ENCODE measurements at regions not wholly inside any gene's neighbourhood (a gene's known extent, or its start where the extent isn't known, plus 50 kb on each side); places are given as distances from the start of the nearest gene placed in this dataset.

DNA sequence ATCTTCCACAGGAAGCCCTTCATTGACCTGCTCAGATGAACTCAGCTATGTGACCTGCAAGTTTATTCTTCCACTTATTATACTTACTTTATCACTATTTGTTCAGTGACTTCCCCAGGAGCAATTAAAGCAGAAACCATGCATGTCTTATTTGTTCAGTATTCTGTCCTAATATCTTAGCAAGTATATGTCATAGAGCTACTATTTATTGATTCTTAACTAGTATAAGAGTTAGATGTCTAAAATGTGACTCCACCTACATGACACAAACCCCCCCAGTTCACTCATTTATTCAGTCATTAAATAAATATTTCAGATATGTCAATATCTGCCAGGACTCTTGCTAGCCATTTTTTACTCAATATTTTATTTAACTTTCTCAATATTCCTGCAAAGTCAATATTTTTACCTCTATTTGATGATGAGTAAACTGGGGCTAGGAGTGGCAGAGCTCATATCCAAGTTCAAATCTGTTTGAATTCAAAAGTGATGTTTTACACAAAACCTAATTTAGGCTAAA is 469.0 kb upstream of the USP24 start:
- TF ChIP-seq ZNF274 (IDR thresholded peaks at IDR 0.05; ENCODE audit: low read depth, low read length) = no peak
- no peak overlapping the region for H3K4me3 ChIP-seq (ENCODE audit: low read length)

DNA sequence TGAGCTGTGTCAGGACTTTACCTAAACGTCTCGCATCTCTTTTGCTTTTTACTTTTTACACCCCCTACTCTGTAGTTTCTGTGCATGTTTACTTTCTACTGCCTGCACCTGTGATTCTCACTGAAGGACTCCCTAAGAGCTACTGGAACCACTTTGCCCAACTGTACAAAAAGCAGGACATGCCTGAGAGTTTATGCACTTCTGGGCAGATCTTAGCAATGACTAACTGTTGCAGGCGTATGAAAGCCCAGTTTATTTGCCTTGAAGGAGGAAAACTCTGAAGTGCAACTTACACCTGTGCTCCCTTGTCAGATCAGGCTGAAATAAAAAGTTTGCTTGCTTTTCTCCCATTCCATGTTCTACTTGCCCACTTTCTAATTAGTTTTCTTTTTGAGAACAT is 467.0 kb upstream of the USP24 start:
- no peak for TF ChIP-seq ZNF274 (IDR thresholded peaks at IDR 0.05; ENCODE audit: low read depth, low read length)
- no peak overlapping the region for H3K4me3 ChIP-seq (ENCODE audit: low read length)

DNA sequence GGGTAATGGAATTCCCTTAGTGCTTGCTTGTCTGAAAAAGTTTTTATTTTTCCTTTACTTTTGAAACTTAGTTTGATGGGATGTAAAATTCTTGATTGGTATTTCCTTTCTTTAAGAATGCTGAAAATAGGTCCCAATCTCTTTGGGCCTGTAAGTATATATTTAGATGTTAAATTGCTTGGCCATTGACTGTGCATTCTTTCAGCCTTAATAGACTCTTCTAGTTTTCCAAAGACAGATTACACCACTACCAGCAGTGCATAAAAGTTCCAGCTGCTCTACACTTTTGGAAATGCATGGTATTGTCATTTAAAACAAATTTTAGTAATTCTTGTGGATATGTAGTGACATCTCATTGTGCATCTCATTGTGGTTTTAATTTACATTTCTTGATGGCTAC is 464.8 kb upstream of the USP24 start:
- TF ChIP-seq ZNF274 (IDR thresholded peaks at IDR 0.05; ENCODE audit: low read depth, low read length) = no peak

DNA sequence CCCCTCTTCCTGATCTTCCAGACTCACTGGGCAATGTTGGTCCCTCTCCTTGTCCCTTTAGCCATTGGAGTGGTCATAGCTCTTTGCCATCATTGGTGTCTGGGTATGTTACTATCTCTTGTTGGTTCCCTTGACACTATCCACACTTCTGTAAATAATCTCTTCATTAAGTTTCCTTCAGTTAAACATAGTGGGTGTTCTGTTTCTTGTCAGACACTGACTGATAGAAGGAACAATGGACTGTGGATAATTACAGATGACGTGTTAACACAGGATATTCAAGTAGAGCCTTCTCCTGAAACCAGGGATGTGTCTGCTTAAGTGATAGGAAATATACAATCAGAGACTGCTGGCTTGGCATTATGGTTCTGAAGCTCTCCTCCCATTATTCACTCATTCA is 458.3 kb upstream of the USP24 start:
- TF ChIP-seq ZNF274 (IDR thresholded peaks at IDR 0.05; ENCODE audit: low read depth, low read length) = no peak
- no peak overlapping the region for H3K4me3 ChIP-seq (ENCODE audit: low read length)

More for the DNA sequence above, 464.8 kb upstream of the USP24 start:
- no peak overlapping the region for H3K4me3 ChIP-seq (ENCODE audit: low read length)

GRCh38 chr1:55670331-55671082 is 455.3 kb upstream of the USP24 start:
- TF ChIP-seq ZNF274 (IDR thresholded peaks at IDR 0.05; ENCODE audit: low read depth, low read length) = no peak
- H3K4me3 ChIP-seq (ENCODE audit: low read length) = no peak overlapping the region

- H3K4me3 ChIP-seq (ENCODE audit: low read length) = no peak overlapping the region
- no peak for TF ChIP-seq ZNF274 (IDR thresholded peaks at IDR 0.05; ENCODE audit: low read depth, low read length)
These were observed 454.1 kb upstream of the USP24 start for GRCh38 chr1:55669293-55669692.

DNA sequence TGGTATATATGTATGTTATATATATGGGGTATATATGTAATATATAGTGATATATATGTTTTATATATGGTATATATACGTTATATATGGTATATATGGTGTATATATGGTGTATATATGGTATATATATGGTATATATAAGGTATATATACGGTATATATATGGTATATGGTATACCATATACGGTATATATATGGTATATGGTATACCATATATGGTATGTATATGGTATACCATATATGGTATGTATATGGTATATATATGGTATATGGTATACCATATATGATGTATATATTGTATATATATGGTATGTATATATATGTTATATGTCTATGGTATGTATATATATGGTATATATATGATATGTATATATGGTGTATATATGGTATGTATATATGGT is 447.7 kb upstream of the USP24 start:
- TF ChIP-seq ZNF274 (IDR thresholded peaks at IDR 0.05; ENCODE audit: low read depth, low read length) = no peak
- H3K4me3 ChIP-seq (ENCODE audit: low read length) = no peak overlapping the region

- no peak for TF ChIP-seq ZNF274 (IDR thresholded peaks at IDR 0.05; ENCODE audit: low read depth, low read length)
- H3K4me3 ChIP-seq (ENCODE audit: low read length) = no peak overlapping the region
These were observed 443.8 kb upstream of the USP24 start for GRCh38 chr1:55658917-55659316.

DNA sequence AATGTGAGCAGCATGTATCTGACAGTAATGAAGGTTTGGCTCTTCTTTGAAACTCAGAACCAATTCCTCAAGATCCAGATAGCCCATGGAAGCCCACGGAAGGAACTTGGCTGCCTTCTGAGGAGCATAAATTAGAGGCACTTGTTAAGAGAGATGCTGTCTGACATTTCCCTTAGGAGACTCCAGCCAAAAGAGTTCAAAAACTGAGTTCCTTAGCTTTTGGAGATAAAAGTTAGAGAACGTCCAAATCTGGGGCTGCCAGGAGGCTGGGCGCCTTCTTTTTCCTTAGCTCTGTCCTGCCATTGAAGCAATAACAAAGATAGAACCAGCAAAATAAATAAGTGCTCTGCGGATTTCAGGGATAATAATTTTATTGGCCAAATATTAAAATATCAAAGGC is 439.6 kb upstream of the USP24 start:
- TF ChIP-seq ZNF274 (IDR thresholded peaks at IDR 0.05; ENCODE audit: low read depth, low read length) = no peak
- H3K4me3 ChIP-seq (ENCODE audit: low read length) = no peak overlapping the region

DNA sequence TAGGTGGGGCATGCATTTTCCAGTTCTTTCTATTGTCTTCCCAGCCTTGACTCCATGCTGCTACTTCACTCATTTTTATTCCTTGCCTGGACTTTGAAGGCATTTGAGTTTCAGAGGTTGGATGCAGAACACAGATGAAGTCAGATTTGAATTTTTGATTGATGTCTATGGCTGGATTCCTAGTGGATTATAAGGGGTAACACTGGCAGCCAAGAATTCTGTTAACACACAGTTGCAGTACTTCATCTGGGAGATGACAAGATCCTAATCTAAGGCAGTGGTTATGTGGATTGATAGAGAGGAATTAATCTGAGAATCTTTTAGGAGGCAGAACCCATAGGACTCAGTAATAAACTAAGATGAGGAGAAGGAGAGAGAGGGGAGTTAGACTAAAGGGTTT is 439.0 kb upstream of the USP24 start:
- TF ChIP-seq ZNF274 (IDR thresholded peaks at IDR 0.05; ENCODE audit: low read depth, low read length) = no peak
- no peak overlapping the region for H3K4me3 ChIP-seq (ENCODE audit: low read length)

GRCh38 chr1:55650444-55650843 is 435.3 kb upstream of the USP24 start:
- no peak for TF ChIP-seq ZNF274 (IDR thresholded peaks at IDR 0.05; ENCODE audit: low read depth, low read length)
- no peak overlapping the region for H3K4me3 ChIP-seq (ENCODE audit: low read length)

DNA sequence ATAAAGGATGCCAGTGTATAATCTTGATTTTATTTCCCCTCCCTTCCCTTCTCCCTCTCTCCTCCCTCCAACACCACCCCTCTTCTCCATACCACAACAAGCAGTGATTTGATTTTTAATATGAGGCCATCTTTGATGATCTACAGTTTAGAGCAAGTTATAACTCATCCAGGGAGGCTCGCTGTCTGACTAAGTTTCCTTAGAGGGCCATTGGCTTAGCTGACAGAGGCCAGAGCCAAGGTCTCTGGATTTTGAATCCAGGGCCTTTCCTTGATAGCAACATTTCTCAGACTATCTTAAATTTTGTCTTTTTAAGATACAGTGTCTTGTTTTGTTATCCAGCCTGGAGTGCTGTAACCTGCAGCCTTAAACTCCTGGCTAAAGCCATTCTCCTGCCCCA is 431.0 kb upstream of the USP24 start:
- TF ChIP-seq ZNF274 (IDR thresholded peaks at IDR 0.05; ENCODE audit: low read depth, low read length) = no peak
- no peak overlapping the region for H3K4me3 ChIP-seq (ENCODE audit: low read length)

- no peak for TF ChIP-seq ZNF274 (IDR thresholded peaks at IDR 0.05; ENCODE audit: low read depth, low read length)
- no peak overlapping the region for H3K4me3 ChIP-seq (ENCODE audit: low read length)
These were observed 430.1 kb upstream of the USP24 start for GRCh38 chr1:55645270-55645669.

- TF ChIP-seq ZNF274 (IDR thresholded peaks at IDR 0.05; ENCODE audit: low read depth, low read length) = no peak
- no peak overlapping the region for H3K4me3 ChIP-seq (ENCODE audit: low read length)
These were observed 426.8 kb upstream of the USP24 start for GRCh38 chr1:55641947-55642346.

DNA sequence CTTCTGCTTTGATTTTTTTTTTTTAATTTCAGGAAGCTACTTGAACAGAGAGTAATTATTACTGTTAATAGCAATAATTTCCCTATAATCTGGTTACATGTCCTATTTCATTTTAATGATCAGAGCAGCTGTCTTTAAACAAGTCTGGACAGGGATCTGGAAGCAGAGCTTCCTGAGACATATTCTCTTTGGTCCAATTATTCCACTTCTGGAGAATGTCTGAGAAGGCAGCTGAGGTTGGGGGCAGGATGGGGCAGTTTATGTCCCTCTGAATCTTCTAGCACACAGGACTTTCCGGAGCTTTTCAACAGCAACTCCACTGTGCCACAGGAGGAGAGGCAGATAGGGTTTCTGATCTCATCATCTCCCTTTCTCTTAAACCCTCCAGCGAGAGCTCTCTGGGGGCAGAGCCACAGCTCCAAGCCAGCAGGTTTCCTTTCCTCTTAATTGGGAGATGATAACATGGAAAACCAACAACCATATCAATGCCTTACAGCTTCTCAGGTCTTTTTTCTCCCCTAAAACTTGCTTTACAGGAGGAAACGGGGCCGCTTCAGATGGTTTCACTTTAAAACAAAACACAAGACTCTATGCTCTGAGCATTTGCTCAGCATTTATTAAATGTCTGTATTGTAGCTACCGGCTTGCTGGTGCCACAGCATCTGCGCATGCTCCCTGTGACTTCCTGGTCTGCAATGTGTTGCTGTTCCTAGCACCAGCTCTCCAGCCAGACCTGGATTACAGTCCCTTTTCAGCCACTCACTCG is 425.7 kb upstream of the USP24 start:
- H3K4me3 ChIP-seq (ENCODE audit: low read length) = no peak overlapping the region
- TF ChIP-seq ZNF274 (IDR thresholded peaks at IDR 0.05; ENCODE audit: low read depth, low read length) = no peak

All from GM08714 (cell line).